Hepatocyte (in vitro differentiated cells): ENCODE measurements at regions not wholly inside any gene's neighbourhood (a gene's known extent, or its start where the extent isn't known, plus 50 kb on each side); places are given as distances from the start of the nearest gene placed in this dataset.

Experiments used
- DNase-seq: peaks from one replicate; pipeline ENCODE4 v3.0.0-alpha.2; 2016; ENCODE audit warnings: low spot score
- H2AFZ ChIP-seq: fragments of 200-600 bp; sonication (generic); 2 replicates; pipeline ENCODE4 v1.6.0; 2016; ENCODE audit warnings: antibody characterized with exemption, mild to moderate bottlenecking
- H3K27ac ChIP-seq: fragments of 200-600 bp; sonication (generic); 2 replicates; pipeline ENCODE4 v1.5.1; 2016; ENCODE audit warnings: mild to moderate bottlenecking
- H3K27me3 ChIP-seq: fragments of 200-600 bp; sonication (generic); 2 replicates; pipeline ENCODE4 v1.6.1; 2016
- H3K36me3 ChIP-seq: fragments of 200-600 bp; sonication (generic); replicated peaks from 2 replicates; pipeline ENCODE4 v1.5.1; 2016; ENCODE audit warnings: low read depth; ENCODE audit not compliant: insufficient read depth
- H3K4me1 ChIP-seq: fragments of 200-600 bp; sonication (generic); 2 replicates; pipeline ENCODE4 v1.5.1; 2016; ENCODE audit warnings: mild to moderate bottlenecking, moderate library complexity; ENCODE audit not compliant: insufficient read depth
- H3K4me2 ChIP-seq: fragments of 200-600 bp; sonication (generic); 2 replicates; pipeline ENCODE4 v1.6.0; 2016
- H3K4me3 ChIP-seq: fragments of 200-600 bp; sonication (generic); 2 replicates; pipeline ENCODE4 v1.5.1; 2016; ENCODE audit warnings: mild to moderate bottlenecking
- H3K79me2 ChIP-seq: fragments of 200-600 bp; sonication (generic); 2 replicates; pipeline ENCODE4 v1.6.0; 2017; ENCODE audit warnings: mild to moderate bottlenecking
- H3K9me2 ChIP-seq: fragments of 200-600 bp; sonication (generic); replicated peaks from 2 replicates; pipeline ENCODE4 v1.6.0; 2017; ENCODE audit warnings: mild to moderate bottlenecking; ENCODE audit not compliant: insufficient read depth
- H3K9me3 ChIP-seq: fragments of 200-600 bp; sonication (generic); 2 replicates; pipeline ENCODE4 v1.5.1; 2016; ENCODE audit warnings: low read depth, mild to moderate bottlenecking
- H4K20me1 ChIP-seq: fragments of 200-600 bp; sonication (generic); 2 replicates; pipeline ENCODE4 v1.6.0; 2016; ENCODE audit warnings: mild to moderate bottlenecking; ENCODE audit not compliant: insufficient read depth, poor library complexity, severe bottlenecking
- EZH2 ChIP-seq: fragments of 200-600 bp; sonication (generic); IDR thresholded peaks from 2 replicates; pipeline ENCODE4 v1.6.1; 2016; ENCODE audit warnings: antibody characterized with exemption, mild to moderate bottlenecking, borderline replicate concordance
- EZH2phosphoT487 ChIP-seq: fragments of 200-600 bp; sonication (generic); IDR thresholded peaks from one replicate; pipeline ENCODE4 v1.6.1; 2018; ENCODE audit warnings: antibody characterized with exemption, mild to moderate bottlenecking, low read depth, moderate library complexity; ENCODE audit not compliant: unreplicated experiment, severe bottlenecking
- WGBS: methylation state at CpG from one replicate; pipeline ENCODE4 v1.1.6; 2016; ENCODE audit warnings: low lambda C conversion rate; ENCODE audit errors: missing lambda C conversion rate; 5-methylcytosine and 5-hydroxymethylcytosine counted together
- TF ChIP-seq, protein P1 (sequence below): fragments of 200-600 bp; sonication (generic); IDR thresholded peaks from 2 replicates; pipeline ENCODE4 v1.5.1; 2016; ENCODE audit warnings: antibody characterized with exemption, mild to moderate bottlenecking; ENCODE audit not compliant: poor library complexity

DNA sequence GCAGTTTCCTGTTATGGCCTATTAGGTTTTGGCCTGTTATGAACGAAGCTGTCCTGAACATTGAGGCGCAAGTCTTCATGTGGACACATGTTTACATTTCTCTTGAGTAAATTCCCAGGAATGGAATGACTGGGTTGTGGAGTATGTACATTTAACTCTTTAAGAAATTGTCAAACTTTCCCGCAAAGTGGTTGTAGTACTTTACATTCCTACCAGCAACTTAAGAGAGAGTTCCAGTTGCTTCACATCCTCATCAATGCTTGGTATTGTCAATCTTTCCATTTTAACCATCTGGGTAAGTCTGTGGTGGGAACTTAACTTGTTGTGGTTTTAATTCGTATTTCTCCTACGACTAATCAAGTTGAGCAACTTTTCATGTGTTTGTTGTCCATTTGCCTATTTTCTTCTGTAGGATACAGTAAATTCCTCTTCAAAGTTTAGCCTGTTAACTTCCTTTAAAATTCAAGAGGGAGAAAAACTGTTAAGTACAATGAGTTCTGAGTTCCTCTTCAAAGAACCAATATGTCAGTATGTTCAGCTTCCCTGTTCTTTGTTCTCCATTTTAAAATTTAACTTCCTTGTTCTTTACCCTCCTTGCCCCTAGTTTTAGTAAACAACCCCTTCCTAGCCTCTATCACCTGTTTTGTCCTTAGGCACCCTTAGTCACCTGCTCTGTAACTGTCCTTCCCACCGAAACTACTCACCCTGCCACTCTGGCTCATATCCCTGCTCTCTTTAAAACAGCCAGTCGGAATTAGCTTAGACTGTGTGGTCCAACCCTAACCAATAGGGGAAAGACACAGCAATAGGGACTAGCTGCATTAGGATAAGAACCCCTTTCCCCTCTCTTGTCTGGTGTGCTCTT, 74.0 kb downstream of the FAM241B start:
- no peaks in the 10 kb centered on the region for H3K9me2 ChIP-seq
- H3K9me3 ChIP-seq: no peaks in the 10 kb centered on the region
- H3K27me3 ChIP-seq: peaks cover 22% of the 10 kb centered on the region
- no peaks in the 10 kb centered on the region for H3K36me3 ChIP-seq
- no peak for DNase-seq
- peak overlapping the region; percentile 23 for H3K27ac ChIP-seq
- H4K20me1 ChIP-seq: no peaks in the 10 kb centered on the region
- 60% methylated on average over 7 of the region's 7 CpGs for WGBS
- no peak overlapping the region for H2AFZ ChIP-seq
- no peak overlapping the region for H3K4me3 ChIP-seq
- TF ChIP-seq EZH2phosphoT487 (no peak), EZH2 (no peak)
- TF ChIP-seq, protein P1, sequence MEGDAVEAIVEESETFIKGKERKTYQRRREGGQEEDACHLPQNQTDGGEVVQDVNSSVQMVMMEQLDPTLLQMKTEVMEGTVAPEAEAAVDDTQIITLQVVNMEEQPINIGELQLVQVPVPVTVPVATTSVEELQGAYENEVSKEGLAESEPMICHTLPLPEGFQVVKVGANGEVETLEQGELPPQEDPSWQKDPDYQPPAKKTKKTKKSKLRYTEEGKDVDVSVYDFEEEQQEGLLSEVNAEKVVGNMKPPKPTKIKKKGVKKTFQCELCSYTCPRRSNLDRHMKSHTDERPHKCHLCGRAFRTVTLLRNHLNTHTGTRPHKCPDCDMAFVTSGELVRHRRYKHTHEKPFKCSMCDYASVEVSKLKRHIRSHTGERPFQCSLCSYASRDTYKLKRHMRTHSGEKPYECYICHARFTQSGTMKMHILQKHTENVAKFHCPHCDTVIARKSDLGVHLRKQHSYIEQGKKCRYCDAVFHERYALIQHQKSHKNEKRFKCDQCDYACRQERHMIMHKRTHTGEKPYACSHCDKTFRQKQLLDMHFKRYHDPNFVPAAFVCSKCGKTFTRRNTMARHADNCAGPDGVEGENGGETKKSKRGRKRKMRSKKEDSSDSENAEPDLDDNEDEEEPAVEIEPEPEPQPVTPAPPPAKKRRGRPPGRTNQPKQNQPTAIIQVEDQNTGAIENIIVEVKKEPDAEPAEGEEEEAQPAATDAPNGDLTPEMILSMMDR: no peak
- H3K79me2 ChIP-seq: no peaks in the 10 kb centered on the region
- no peaks in the 10 kb centered on the region for H3K4me1 ChIP-seq
- no peak overlapping the region for H3K4me2 ChIP-seq

DNA sequence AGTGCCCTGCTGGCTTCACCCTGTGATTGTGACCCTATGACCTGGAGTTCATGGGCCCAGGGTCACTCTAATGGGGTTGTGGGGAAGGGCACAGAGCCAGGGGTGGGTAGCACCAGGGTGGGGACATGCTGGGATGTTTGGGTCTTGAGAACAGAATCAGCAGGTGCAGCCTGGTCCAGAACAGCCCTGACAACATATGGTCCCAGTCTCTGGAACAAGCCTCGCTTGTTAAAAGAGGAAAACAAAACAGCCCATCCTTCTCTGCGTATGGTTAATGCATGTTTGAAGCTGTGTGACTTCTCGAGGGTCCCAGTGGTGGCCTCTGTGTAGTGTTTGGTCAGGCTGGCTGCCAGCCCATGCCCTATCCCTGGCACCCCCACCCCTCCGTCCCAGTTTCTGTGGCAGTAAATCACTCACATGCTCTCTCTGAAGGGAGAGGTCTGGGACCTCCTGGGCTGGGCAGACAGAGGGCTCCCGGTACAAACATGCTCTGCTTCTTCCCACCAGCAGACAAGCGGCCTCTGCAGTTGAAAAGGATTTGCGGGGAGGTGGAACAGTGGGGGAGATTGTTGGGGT, 79.4 kb downstream of the FAM241B start:
- no peaks in the 10 kb centered on the region for H3K9me3 ChIP-seq
- no peak overlapping the region for H2AFZ ChIP-seq
- 62% methylated on average over 7 of the region's 7 CpGs for WGBS
- H3K36me3 ChIP-seq: no peaks in the 10 kb centered on the region
- H3K9me2 ChIP-seq: no peaks in the 10 kb centered on the region
- H3K4me2 ChIP-seq: no peak overlapping the region
- no peak overlapping the region for H3K27ac ChIP-seq
- no peaks in the 10 kb centered on the region for H3K4me1 ChIP-seq
- no peaks in the 10 kb centered on the region for H3K79me2 ChIP-seq
- TF ChIP-seq EZH2phosphoT487: no peak
- TF ChIP-seq EZH2: no peak
- TF ChIP-seq, protein P1: no peak
- H3K4me3 ChIP-seq: no peak overlapping the region
- peaks cover 10% of the 10 kb centered on the region for H3K27me3 ChIP-seq
- H4K20me1 ChIP-seq: no peaks in the 10 kb centered on the region
- DNase-seq: no peak

DNA sequence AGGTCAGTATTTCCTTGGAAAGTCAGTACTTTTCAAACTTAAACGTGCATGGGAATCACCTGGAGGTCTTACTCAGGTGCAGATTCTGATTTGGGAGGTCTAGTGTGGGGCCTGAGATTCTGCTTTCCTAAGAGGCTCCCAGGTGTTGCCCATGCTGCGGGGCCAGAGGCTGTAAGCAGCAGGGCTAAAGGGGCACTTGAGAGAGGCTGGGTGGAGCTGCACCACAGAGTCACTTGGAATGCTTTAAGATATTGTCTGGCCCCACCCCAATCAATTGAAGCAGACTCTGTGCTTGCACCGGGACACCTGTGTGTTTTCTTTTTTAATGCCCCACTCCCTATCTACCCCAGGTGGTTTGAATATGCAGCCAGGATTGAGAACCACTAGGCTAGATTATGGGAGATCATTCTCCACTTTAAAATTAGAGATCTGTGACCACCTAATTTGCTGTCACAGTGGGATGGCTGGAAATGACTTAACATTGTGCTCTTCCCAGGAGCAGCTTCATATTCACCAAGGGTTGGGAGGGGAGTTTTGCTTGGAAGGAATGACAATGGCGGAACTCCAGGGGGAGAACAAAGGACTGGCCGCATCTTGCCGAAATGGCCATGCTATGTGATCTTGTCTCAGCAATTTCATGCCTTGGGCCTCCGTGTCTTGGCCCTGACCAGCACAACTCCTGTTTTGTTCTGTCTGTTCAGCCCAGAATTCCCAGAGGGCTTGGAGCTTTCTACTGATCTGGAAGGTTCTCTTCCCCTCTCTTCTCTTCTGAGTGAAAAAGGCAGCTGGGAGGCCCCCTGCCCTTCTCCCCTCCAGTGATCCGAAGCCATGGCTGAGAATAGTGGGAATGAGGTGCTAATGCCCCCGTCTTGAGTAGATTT, 80.2 kb downstream of the FAM241B start:
- Histone ChIP-seq H3K27me3 (peaks cover 10% of the 10 kb centered on the region), H3K4me2 (no peak overlapping the region), H3K9me2 (no peaks in the 10 kb centered on the region), H3K4me3 (no peak overlapping the region), H4K20me1 (no peaks in the 10 kb centered on the region), H3K27ac (peak overlapping the region; percentile 20), H3K36me3 (no peaks in the 10 kb centered on the region), H3K9me3 (no peaks in the 10 kb centered on the region), H3K4me1 (no peaks in the 10 kb centered on the region), H2AFZ (no peak overlapping the region), H3K79me2 (no peaks in the 10 kb centered on the region)
- TF ChIP-seq EZH2phosphoT487 (no peak), EZH2 (no peak)
- TF ChIP-seq, protein P1: no peak
- WGBS: 67% methylated on average over 8 of the region's 9 CpGs
- no peak for DNase-seq
